HG03064 (cell line): ENCODE measurements at regions not wholly inside any gene's neighbourhood (a gene's known extent, or its start where the extent isn't known, plus 50 kb on each side); places are given as distances from the start of the nearest gene placed in this dataset.
"Not testable (repeated sequence)": the region's sequence is repeated elsewhere in the genome, so short reads cannot be mapped to it uniquely, and the experiment has no call there.

Experiments used
- ATAC-seq: cut with Tn5 transposase; IDR thresholded peaks from one replicate; pipeline ENCODE4 v1.9.1; 2021; ENCODE audit warnings: low read depth; ENCODE audit not compliant: unreplicated experiment

GRCh38 chr13:23074075-23074828 lies 106.5 kb upstream of the SGCG start:
- no peak for ATAC-seq

- ATAC-seq: no peak
Observed at GRCh38 chr13:23081220-23081619, 99.6 kb upstream of the SGCG start.

DNA sequence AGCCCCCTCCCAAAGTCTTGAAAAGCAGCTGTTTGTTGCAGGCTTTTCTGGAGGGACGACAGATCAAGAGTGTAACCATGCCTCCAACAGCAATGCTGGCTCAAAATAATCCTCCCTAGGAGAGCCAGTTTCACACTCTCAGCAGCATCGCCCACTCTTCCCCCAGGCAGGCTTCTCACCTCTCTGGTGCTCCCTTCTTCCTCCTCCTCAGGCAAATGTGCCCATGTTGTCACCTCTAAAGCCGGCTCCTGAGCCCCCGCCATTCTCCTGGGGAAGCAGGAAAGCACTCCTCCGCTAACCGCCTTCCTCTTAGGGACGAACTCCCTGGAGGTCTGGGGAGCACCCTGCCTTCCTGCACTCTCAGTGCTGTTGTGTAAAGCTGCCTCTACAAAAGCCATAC lies 98.9 kb upstream of the SGCG start:
- no peak for ATAC-seq

DNA sequence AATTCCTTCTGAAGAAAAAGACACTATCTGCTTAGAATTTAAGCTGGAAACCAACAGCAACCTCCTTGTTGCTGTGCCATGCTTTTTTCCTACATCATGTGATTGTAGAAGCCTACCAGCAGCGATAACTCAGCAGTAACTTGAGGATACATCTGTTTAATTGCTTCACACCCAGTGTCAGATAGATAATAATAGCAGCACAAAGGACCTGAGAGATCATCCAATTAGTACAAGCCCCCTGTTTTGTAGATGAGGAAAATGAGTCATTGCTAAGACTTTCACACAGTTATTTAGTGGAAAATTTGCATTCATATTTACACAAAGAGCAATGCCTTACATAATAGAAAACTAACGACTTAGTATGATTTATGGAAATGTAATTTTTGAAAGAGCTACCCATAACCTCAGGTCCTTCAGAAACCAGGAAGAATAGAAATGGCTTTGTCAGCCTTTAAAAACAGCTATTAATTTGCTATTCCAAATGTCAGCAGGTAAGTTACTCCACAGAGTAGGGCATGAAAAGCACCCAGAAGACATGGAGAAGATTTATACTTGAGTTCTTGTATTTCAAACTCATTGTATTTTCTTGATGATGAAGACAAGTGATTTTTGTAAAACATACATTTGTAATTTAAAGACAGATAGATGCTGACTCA lies 93.7 kb upstream of the SGCG start:
- no peak for ATAC-seq

DNA sequence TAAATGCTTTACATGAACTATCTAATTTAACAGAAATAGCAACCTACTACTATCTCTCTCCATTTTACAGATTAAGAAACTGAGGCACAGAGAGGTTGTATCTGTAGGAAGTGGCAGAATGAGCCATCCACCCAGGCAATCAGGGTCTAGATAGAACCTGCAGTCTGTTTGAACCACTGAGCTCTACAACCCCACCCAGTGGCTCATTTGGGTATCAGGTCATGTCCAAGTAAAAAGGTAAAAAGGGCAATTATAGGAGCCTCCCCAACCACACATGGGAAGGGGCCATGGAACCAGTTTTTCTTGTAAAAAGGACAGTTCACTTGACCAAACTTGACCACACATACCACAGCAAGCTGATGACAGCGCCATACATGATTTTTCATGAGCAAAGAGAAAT lies 92.9 kb upstream of the SGCG start:
- no peak for ATAC-seq

DNA sequence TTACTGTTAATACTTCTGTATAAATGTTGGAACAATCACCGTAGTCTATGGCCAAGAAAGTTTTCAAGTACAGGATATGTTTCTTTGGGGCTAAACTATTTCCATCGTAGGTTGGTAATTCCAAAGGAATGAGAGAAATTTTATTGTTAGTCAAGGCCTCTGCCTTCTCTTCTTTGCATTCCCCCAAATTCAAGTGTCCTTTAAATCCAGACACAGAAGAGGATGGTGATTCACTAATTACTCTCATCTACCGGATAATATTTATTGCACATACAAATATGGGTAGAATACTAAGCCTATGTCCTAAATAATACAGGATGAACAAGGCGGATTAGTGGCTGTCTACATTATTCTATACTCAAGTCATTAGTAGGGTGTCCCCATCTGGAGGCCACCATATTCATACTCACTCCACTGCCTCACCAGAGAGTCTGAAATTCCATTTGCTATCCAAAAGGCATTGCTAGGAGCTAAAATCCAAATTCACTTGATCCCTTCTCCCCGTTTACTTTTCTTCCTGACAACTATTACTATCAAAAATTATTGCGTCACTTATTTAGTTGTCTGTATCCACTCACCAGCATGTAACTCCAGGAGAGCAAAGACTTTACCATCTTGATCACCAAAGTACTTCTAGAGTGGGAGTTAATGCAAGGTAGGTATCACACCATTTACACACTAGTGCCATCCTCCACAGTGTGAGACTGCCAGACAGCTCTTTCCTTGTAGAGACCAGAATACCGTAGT lies 82.4 kb upstream of the SGCG start:
- ATAC-seq: no peak

DNA sequence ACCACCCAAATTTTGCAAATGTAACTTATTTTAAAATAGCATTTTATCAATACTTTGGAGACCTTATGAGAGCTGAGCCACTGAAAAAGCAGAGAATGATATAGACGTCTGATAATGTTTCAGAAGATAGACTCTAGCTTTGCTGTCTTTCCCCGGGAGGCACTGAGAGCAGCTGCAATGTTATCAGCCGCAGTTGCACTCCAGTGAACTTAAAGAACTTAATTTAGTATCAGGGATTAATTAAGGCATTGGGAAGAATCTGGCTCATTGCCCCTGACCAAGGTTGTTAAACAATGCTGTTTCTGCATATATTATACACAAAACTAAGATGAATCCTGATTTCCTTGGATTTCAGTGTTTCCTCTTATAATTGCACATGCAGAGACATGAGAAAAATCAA lies 75.7 kb upstream of the SGCG start:
- ATAC-seq: no peak

DNA sequence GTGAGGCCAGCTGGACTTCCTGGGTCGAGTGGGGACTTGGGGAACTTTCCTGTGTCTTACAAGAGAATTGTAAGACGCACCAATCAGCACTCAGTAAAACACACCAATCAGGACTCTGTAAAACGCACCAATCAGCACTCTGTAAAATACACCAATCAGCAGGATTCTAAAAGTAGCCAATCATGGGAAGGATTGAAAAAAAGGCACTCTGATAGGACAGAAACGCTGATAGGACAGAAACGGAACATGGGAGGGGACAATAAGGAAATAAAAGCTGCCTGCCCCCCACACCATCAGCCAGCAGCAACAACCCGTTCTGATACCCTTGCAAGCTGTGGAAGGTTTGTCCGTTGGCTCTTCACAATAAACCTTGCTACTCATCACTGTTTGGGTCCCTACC lies 73.1 kb upstream of the SGCG start:
- no peak for ATAC-seq

GRCh38 chr13:23119131-23119530 lies 61.6 kb upstream of the SGCG start:
- ATAC-seq: no peak

- ATAC-seq: not testable (repeated sequence)
Observed at GRCh38 chr13:23127540-23127939, 53.2 kb upstream of the SGCG start.

GRCh38 chr13:23129331-23129730 lies 51.4 kb upstream of the SGCG start:
- no peak for ATAC-seq
